Glomerular visceral epithelial cell (primary cell): ENCODE measurements at regions not wholly inside any gene's neighbourhood (a gene's known extent, or its start where the extent isn't known, plus 50 kb on each side); places are given as distances from the start of the nearest gene placed in this dataset.
A peak's percentile ranks its signal among the peaks of the same experiment; 100 is the strongest.
"Not testable (repeated sequence)": the region's sequence is repeated elsewhere in the genome, so short reads cannot be mapped to it uniquely, and the experiment has no call there.

Experiments used
- DNase-seq: peaks from one replicate; pipeline ENCODE4 v3.0.0-alpha.2; 2016; ENCODE audit errors: extremely low spot score

GRCh38 chr6:121548131-121548530 is 112.7 kb downstream of the GJA1 start:
- DNase-seq, result no peak

- peak; percentile 50 for DNase-seq
Observed at GRCh38 chr6:121549736-121550135, 114.3 kb downstream of the GJA1 start.

GRCh38 chr6:121550491-121551010 is 115.1 kb downstream of the GJA1 start:
- DNase-seq, result no peak

GRCh38 chr6:121555201-121555600 is 119.8 kb downstream of the GJA1 start:
- no peak for DNase-seq

GRCh38 chr6:121556149-121556548 is 120.7 kb downstream of the GJA1 start:
- not testable (repeated sequence) for DNase-seq

DNA sequence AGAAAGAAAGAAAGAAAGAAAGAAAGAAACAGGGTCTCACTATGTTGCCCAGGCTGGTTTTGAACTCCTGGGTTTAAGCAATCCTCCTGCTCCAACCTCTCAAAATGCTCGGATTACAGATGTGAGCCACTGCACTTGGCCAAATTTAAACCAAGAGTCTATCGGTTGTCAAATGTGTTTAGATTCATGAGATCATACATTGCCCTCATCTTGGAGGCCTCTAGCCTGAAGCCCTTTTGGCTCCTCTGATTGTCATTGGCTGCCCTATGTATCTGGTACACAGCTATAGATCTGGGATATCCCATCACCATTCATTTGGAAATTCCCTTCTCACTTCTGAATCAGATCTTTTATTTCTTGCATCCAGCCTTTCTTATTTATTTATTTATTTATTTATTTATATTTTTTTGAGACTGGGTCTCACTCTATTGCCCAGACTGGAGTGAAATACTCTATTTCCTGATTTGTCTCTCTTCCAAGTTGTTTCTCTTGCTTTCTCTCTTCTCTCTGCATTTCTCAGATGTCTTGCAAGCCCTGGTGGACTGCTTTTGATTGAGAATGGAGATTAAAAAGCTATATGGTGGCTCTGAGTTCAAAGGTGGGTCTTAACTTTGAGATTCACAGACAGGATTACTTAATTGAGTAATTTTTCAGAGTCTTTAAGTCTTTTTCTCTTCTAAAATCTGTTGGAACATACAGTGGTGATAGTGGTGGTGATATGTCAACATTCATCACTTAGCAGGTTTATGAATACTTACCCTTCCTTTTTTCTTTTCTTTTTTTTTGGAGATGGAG is 121.9 kb downstream of the GJA1 start:
- DNase-seq, result no peak

DNA sequence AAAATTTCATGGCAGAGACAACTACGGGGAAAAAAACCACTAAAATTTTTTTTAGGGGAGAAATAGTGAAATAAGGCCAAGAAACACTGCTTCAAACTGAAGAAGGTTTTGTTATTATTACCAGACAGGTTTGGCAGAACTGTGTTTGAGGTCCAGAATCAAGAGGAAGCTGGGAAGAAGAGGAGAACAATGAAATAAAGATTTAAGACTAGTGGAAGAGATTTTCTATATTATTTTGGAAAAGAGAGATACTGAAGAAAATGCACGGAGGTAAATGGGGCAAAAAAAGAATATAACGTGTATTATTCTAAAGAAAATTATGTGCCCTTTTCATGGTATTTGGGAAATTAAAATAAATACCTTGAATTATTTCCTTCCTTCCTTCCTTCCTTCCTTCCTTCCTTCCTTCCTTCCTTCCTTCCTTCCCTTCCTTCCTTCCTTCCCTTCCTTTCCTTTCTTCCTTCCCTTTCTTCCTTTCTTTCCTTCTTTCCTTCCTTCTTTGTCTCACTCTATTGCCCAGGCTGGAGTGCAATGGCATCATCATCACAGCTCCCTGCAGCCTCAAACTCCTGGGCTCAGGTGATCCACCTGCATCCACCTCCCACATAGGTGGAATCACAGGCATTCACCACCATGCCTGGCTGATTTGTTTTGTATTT is 124.3 kb downstream of the GJA1 start:
- no peak for DNase-seq

- DNase-seq, result no peak
Observed at GRCh38 chr6:121560476-121560875, 125.0 kb downstream of the GJA1 start.

DNA sequence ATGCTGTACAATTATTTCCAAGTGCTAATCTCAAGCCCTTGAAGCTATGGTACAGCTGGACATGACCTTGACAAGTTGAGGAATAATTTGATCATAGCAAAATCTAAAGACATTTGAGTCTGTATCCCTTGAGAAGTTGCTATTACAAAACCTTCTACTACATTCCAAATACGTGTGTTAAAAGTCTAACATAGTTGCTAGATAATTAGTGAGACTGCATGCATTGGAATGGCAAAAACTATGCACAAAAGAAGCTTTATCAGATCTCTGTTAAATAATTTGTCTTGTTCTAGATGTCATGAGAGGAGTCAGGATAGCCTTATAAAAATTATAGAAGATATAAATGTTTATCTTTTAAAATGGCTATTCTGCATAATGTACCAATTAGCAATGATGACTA is 127.8 kb downstream of the GJA1 start:
- DNase-seq, result no peak

DNA sequence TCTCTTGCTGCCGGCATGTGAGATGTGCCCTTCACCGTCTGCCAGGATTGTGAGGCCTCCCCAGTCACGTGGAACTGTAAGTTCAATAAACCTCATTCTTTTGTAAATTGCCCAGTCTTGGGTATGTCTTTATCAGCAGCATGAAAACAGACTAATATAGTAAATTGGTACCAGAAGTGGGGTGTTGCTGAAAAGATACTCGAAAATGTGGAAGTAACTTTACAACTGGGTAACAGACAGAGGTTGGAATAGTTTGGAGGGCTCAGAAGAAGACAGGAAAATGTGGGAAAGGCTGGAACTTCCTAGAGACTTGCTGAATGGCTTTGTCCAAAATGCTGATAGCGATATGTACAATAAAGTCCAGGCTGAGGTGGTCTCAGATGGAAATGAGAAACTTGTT is 129.1 kb downstream of the GJA1 start:
- not testable (repeated sequence) for DNase-seq

DNA sequence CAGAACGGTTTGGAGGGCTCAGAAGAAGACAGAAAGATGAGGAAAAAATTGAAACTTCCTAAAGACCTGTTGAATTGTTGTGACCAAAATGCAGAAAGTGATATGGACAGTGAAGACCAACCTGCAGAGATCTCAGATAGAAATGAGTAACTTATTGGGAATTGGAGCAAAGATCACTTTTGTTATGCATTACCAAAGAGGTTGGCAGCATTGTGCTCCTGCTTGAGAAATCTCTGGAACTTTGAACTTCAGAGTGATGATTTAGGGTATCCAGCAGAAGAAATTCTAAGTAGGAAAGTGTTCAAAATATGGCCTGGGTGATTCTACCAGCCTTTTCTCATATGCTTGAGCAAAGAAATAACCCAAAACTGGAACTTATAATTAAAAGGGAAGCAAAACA is 136.0 kb downstream of the GJA1 start:
- no peak for DNase-seq

GRCh38 chr6:121573481-121573880 is 138.0 kb downstream of the GJA1 start:
- no peak for DNase-seq

DNA sequence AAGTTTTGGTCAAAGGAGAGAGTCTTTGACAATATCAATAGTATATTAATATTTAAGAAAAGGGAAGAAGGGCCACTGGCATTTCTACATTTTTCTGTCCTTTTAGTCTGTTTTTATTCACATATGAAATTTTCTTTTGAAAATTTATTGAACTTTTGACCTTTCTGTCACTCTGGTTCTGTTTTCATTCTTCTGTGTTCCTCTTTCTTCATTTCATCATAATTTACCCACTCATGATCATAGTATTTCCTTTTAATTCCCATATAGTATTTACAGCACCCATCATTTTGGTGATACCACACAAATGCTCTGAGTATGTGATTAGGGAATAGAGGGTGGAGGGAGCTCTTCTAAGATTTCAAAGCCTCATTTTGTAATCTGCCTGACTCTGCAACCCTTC is 142.8 kb downstream of the GJA1 start:
- DNase-seq, result no peak

DNA sequence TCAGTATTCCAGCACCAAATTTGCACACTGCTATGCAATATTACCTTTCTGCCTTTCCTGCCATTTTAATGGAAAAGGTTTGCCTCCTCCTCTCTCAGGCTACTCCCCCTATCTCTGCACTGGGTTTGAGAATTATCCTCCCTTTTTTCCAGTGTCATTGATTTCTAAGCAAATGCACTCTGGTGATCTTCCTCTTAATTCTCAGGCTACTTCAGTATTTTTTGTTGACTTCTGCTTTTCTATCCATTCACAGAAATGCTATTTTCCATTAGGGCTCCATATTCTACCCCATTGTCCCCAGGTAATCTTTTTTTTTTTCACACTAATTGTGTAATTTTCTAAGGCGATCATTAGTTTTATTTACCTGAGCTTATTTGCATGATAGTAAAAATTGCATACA is 144.0 kb downstream of the GJA1 start:
- DNase-seq, result no peak

- DNase-seq, result no peak
Observed at GRCh38 chr6:121581327-121581726, 145.9 kb downstream of the GJA1 start.

- DNase-seq, result no peak
Observed at GRCh38 chr6:121582262-121582661, 146.8 kb downstream of the GJA1 start.

- no peak for DNase-seq
Observed at GRCh38 chr6:121584586-121585369, 149.3 kb downstream of the GJA1 start.

- DNase-seq, result no peak
Observed at GRCh38 chr6:121590438-121590837, 155.0 kb downstream of the GJA1 start.

- DNase-seq, result no peak
Observed at GRCh38 chr6:121590916-121591315, 155.5 kb downstream of the GJA1 start.

DNA sequence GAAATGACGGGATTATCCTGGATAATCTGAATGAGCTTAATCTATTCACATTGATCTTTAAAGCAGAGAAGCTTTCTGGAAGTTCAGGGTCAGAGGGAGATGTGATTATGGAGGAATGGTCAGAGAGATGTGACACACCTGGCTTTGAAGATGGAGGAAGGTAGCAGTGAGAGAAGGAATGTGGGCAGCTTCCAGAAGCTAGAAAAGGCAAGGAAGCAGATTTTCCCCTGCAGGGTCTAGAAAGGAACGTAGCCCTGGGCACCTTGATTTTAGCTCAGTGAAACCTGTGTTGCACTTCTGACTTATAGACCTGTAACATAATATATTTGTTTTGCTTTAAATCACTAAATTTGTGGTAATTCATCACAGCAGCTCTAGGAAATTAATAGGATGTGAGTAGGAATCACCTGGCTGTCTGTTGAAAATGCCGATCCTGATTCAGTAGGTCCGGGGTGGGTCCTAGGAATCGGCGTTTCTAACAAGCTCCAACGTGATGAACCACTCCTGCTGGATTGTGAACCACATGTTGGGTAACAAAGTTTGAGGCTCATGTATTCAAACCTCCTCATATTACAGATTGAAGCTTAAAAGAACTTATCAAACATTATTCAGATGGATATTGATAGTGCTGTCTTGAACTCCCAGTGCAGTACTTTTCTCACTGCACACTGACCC is 157.0 kb downstream of the GJA1 start:
- no peak for DNase-seq

DNA sequence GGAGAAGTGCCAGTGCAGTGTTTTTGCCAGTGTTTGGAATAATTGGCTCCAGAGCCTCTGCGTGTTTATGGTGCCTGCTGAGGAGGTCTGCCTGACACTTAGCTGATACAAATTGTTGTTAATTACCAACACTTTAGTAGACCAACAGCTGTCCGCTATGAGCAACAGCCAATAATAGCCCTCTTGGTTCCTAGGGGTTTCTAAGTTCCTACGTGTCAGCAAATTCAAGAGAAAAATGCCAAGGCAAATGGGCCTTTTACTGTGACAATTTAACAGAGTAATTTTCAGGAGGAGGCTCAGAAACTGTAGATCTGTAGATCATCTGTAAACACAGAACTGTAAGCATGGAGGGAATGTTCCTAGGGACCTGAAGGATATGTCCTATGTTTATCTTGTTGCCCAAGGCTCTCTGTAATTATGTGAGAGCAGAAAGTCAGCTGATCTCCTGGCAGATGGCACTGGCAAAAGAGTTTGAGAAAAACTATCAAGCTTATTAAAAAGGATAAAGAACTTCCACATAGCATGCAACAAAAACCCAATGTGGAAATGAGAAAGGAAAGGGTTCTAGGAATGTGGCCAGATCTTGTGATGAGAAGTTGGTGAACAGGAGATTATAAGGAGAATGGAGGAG is 157.7 kb downstream of the GJA1 start:
- DNase-seq, result no peak
